ENCODE measurements at regions not wholly inside any gene's neighbourhood (a gene's known extent, or its start where the extent isn't known, plus 50 kb on each side); places are given as distances from the start of the nearest gene placed in this dataset.

GRCh38 chr5:116379306-116379705, 195.3 kb downstream of the SEMA6A start:
- TF ChIP-seq, protein P1, sequence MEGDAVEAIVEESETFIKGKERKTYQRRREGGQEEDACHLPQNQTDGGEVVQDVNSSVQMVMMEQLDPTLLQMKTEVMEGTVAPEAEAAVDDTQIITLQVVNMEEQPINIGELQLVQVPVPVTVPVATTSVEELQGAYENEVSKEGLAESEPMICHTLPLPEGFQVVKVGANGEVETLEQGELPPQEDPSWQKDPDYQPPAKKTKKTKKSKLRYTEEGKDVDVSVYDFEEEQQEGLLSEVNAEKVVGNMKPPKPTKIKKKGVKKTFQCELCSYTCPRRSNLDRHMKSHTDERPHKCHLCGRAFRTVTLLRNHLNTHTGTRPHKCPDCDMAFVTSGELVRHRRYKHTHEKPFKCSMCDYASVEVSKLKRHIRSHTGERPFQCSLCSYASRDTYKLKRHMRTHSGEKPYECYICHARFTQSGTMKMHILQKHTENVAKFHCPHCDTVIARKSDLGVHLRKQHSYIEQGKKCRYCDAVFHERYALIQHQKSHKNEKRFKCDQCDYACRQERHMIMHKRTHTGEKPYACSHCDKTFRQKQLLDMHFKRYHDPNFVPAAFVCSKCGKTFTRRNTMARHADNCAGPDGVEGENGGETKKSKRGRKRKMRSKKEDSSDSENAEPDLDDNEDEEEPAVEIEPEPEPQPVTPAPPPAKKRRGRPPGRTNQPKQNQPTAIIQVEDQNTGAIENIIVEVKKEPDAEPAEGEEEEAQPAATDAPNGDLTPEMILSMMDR (IDR thresholded peaks at IDR 0.05; ENCODE audit: extremely low read depth, low read depth, low read length): no peak
- no peak overlapping the region for H3K27ac ChIP-seq (ENCODE audit: low read depth, low read length)
- no peaks in the 10 kb centered on the region for H3K36me3 ChIP-seq (ENCODE audit: insufficient read depth, low read length)
- H4K20me1 ChIP-seq (ENCODE audit: insufficient read depth, low read length): no peaks in the 10 kb centered on the region
- no peak for DNase-seq (ENCODE audit: insufficient read length, low spot score, missing footprints)
- no peaks in the 10 kb centered on the region for H3K79me2 ChIP-seq (ENCODE audit: insufficient read depth, low read length)
- H3K27me3 ChIP-seq (ENCODE audit: insufficient read depth, low read length): no peaks in the 10 kb centered on the region
- no peak overlapping the region for H2AFZ ChIP-seq (ENCODE audit: low read length)
- H3K9me3 ChIP-seq (ENCODE audit: low read depth, low read length): no peaks in the 10 kb centered on the region
- no peak overlapping the region for H3K4me3 ChIP-seq (ENCODE audit: insufficient read depth, low read length)
- no peak overlapping the region for H3K4me2 ChIP-seq (ENCODE audit: insufficient read depth, low read length)
- no peaks in the 10 kb centered on the region for H3K4me1 ChIP-seq (ENCODE audit: insufficient read depth, low read length)

DNA sequence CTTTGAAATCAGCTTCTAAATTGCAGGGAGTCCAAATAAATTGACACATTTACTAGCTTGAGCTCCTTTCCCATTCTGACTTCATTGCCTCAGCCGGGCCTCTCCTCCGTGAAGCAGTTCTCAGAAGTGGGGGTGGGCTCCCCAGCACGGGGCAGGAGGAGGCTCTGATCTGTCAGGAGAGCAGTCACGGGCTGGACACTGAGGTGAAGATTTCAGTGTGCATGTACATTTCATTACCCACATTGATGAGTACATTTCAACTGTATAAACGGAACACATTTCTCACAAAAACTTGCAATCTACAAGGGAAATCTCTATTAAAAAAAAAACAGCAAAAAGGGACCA, 195.9 kb downstream of the SEMA6A start:
- no peaks in the 10 kb centered on the region for H3K9me3 ChIP-seq (ENCODE audit: low read depth, low read length)
- no peaks in the 10 kb centered on the region for H4K20me1 ChIP-seq (ENCODE audit: insufficient read depth, low read length)
- no peak overlapping the region for H3K4me2 ChIP-seq (ENCODE audit: insufficient read depth, low read length)
- H3K4me1 ChIP-seq (ENCODE audit: insufficient read depth, low read length): no peaks in the 10 kb centered on the region
- H3K4me3 ChIP-seq (ENCODE audit: insufficient read depth, low read length): no peak overlapping the region
- H3K27me3 ChIP-seq (ENCODE audit: insufficient read depth, low read length): no peaks in the 10 kb centered on the region
- H3K36me3 ChIP-seq (ENCODE audit: insufficient read depth, low read length): no peaks in the 10 kb centered on the region
- H3K27ac ChIP-seq (ENCODE audit: low read depth, low read length): no peak overlapping the region
- TF ChIP-seq, protein P1 (IDR thresholded peaks at IDR 0.05; ENCODE audit: extremely low read depth, low read depth, low read length): no peak
- H3K79me2 ChIP-seq (ENCODE audit: insufficient read depth, low read length): no peaks in the 10 kb centered on the region
- no peak for DNase-seq (ENCODE audit: insufficient read length, low spot score, missing footprints)
- H2AFZ ChIP-seq (ENCODE audit: low read length): no peak overlapping the region

GRCh38 chr5:116378007-116378776, 196.4 kb downstream of the SEMA6A start:
- no peaks in the 10 kb centered on the region for H3K79me2 ChIP-seq (ENCODE audit: insufficient read depth, low read length)
- no peak overlapping the region for H3K4me2 ChIP-seq (ENCODE audit: insufficient read depth, low read length)
- no peaks in the 10 kb centered on the region for H3K4me1 ChIP-seq (ENCODE audit: insufficient read depth, low read length)
- DNase-seq (ENCODE audit: insufficient read length, low spot score, missing footprints): no peak
- no peak overlapping the region for H3K4me3 ChIP-seq (ENCODE audit: insufficient read depth, low read length)
- no peak overlapping the region for H2AFZ ChIP-seq (ENCODE audit: low read length)
- no peaks in the 10 kb centered on the region for H4K20me1 ChIP-seq (ENCODE audit: insufficient read depth, low read length)
- no peaks in the 10 kb centered on the region for H3K27me3 ChIP-seq (ENCODE audit: insufficient read depth, low read length)
- no peaks in the 10 kb centered on the region for H3K36me3 ChIP-seq (ENCODE audit: insufficient read depth, low read length)
- no peak overlapping the region for H3K27ac ChIP-seq (ENCODE audit: low read depth, low read length)
- TF ChIP-seq, protein P1 (IDR thresholded peaks at IDR 0.05; ENCODE audit: extremely low read depth, low read depth, low read length): no peak
- no peaks in the 10 kb centered on the region for H3K9me3 ChIP-seq (ENCODE audit: low read depth, low read length)

DNA sequence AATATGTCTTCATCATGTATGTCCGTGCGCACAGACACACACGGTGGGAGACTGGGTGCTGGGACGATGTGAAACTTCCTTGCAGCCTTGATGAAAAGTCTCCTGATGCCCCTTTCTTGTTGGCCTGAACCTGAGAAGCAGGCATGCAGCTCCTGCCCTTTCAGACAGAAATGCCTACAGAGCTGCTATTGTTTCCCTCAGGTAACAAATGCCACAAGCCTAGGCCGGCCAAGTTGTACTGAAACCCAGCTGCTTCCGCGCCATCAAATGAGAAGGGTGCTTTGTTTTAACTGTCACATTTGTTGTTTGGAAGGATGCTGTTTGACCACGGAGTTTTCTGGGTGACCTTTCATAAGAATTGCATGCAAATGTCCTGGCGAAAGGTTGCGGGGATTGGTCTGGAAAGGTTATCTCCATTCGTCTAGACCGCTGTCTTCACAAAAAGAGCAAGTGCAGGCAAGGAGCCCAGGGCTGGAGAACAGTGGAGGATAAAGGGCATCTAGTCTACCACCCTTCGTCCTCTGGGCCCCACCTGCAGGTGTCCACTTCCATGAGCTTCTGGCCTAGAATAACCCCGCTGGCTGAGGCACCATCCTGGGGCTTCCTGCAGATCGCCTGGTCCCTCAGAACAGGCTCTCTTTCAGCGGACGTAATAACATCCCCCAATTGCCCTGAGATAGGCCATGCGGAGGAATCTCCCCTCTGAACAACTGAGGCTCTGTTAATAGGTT, 197.2 kb downstream of the SEMA6A start:
- no peaks in the 10 kb centered on the region for H3K79me2 ChIP-seq (ENCODE audit: insufficient read depth, low read length)
- H3K4me2 ChIP-seq (ENCODE audit: insufficient read depth, low read length): no peak overlapping the region
- no peak overlapping the region for H3K4me3 ChIP-seq (ENCODE audit: insufficient read depth, low read length)
- H3K9me3 ChIP-seq (ENCODE audit: low read depth, low read length): no peaks in the 10 kb centered on the region
- H2AFZ ChIP-seq (ENCODE audit: low read length): no peak overlapping the region
- no peaks in the 10 kb centered on the region for H3K27me3 ChIP-seq (ENCODE audit: insufficient read depth, low read length)
- H3K27ac ChIP-seq (ENCODE audit: low read depth, low read length): no peak overlapping the region
- TF ChIP-seq, protein P1 (IDR thresholded peaks at IDR 0.05; ENCODE audit: extremely low read depth, low read depth, low read length): no peak
- no peak for DNase-seq (ENCODE audit: insufficient read length, low spot score, missing footprints)
- no peaks in the 10 kb centered on the region for H3K4me1 ChIP-seq (ENCODE audit: insufficient read depth, low read length)
- no peaks in the 10 kb centered on the region for H3K36me3 ChIP-seq (ENCODE audit: insufficient read depth, low read length)
- no peaks in the 10 kb centered on the region for H4K20me1 ChIP-seq (ENCODE audit: insufficient read depth, low read length)

All from osteoblast (primary cell).